Endothelial cell of umbilical vein (primary cell): ENCODE measurements at regions not wholly inside any gene's neighbourhood (a gene's known extent, or its start where the extent isn't known, plus 50 kb on each side); places are given as distances from the start of the nearest gene placed in this dataset.

Source experiments
- BruUV-seq: library from RNA; stranded (reverse); fragments of 400-500 nt; replicated peaks from 2 replicates; lab custom pipeline; 2021; lab: Mats Ljungman, UMichigan
- CTCF ChIA-PET: fragments of 300-600, 350-600 bp; sonication (Branson Sonifier 250); formaldehyde crosslinking; loops from one replicate; lab custom pipeline; 2021; ENCODE audit warnings: antibody characterized with exemption, inconsistent platforms; lab: Charles Lee
- POLR2A ChIA-PET: fragments of 300-600, 350-600 bp; sonication (Branson Sonifier 250); formaldehyde crosslinking; loops from one replicate; lab custom pipeline; 2021; ENCODE audit warnings: antibody characterized with exemption, inconsistent platforms; lab: Charles Lee
- DNase-seq: peaks from one replicate; pipeline ENCODE4 v3.0.0-alpha.2; 2011; ENCODE audit warnings: low read depth, low spot score
- FAIRE-seq: peaks from 2 replicates; lab custom pipeline; 2011; peaks lifted over from hg19 to GRCh38; lab: Jason Lieb, UNC
- H2AFZ ChIP-seq: 2 replicates; pipeline ENCODE4 v1.6.0; 2012; ENCODE audit warnings: low read depth, low read length, control low read depth, inconsistent platforms
- H3K27ac ChIP-seq: 2 replicates; pipeline ENCODE4 v1.5.1; 2011; ENCODE audit warnings: low read depth, mild to moderate bottlenecking, control low read depth, low read length, moderate library complexity; ENCODE audit not compliant: insufficient read depth
- H3K27me3 ChIP-seq, 2 experiments: 2 replicates each; pipeline versions ENCODE4 v1.6.0 to v1.6.1; 2011; ENCODE audit warnings: low read length in 2 of 2, mixed read lengths in 1 of 2; ENCODE audit not compliant: control insufficient read depth in 2 of 2, insufficient read depth in 2 of 2
- H3K36me3 ChIP-seq, 2 experiments: 2 replicates in 1 of 2; 3 replicates in 1 of 2; pipeline ENCODE4 v1.5.1; 2011; ENCODE audit warnings: low read length in 2 of 2, mild to moderate bottlenecking in 1 of 2, moderate library complexity in 1 of 2; ENCODE audit not compliant: control insufficient read depth in 2 of 2, insufficient read depth in 2 of 2; ENCODE audit errors: extremely low read depth in 1 of 2
- H3K4me1 ChIP-seq: 3 replicates; pipeline ENCODE4 v1.5.1; 2011; ENCODE audit warnings: mild to moderate bottlenecking, low read length; ENCODE audit not compliant: control insufficient read depth, insufficient read depth; ENCODE audit errors: extremely low read depth
- H3K4me2 ChIP-seq: 2 replicates; pipeline ENCODE4 v1.6.1; 2011; ENCODE audit warnings: low read length, control low read depth, mixed read lengths; ENCODE audit not compliant: insufficient read depth
- H3K4me3 ChIP-seq, 3 experiments: fragments of 200-600 bp in 1 of 3; sonication (generic), shearing (Covaris generic) in 1 of 3; replicated peaks in 1 of 3; 2 replicates each; pipeline ENCODE4 v1.5.1; 2011 to 2016; ENCODE audit warnings: control low read depth in 3 of 3, low read length in 3 of 3, mild to moderate bottlenecking in 2 of 3, inconsistent platforms in 1 of 3, low read depth in 1 of 3, moderate library complexity in 1 of 3; ENCODE audit not compliant: insufficient read depth in 1 of 3
- H3K79me2 ChIP-seq: 2 replicates; pipeline ENCODE4 v1.6.0; 2012; ENCODE audit warnings: low read length, inconsistent platforms; ENCODE audit not compliant: control insufficient read depth, insufficient read depth
- H3K9ac ChIP-seq: replicated peaks from 2 replicates; pipeline ENCODE3; 2011; ENCODE audit warnings: low read length, control low read depth; ENCODE audit not compliant: insufficient read depth; ENCODE audit errors: extremely low read depth
- H3K9me1 ChIP-seq: replicated peaks from 3 replicates; pipeline ENCODE4 v1.6.0; 2011; ENCODE audit warnings: mild to moderate bottlenecking, low read length; ENCODE audit not compliant: control insufficient read depth, insufficient read depth; ENCODE audit errors: extremely low read depth
- H3K9me3 ChIP-seq: replicated peaks from 2 replicates; pipeline ENCODE4 v1.5.1; 2012; ENCODE audit warnings: low read length, inconsistent platforms; ENCODE audit not compliant: control insufficient read depth, insufficient read depth
- H4K20me1 ChIP-seq: replicated peaks from 2 replicates; pipeline ENCODE3; 2011; ENCODE audit warnings: mild to moderate bottlenecking, low read length; ENCODE audit not compliant: control insufficient read depth, insufficient read depth; ENCODE audit errors: extremely low read depth
- EZH2 ChIP-seq: IDR thresholded peaks from 2 replicates; pipeline ENCODE4 v1.6.1; 2012; ENCODE audit warnings: borderline replicate concordance, low read depth, mild to moderate bottlenecking, moderate library complexity, low read length, inconsistent platforms; ENCODE audit not compliant: severe bottlenecking
- FOS ChIP-seq: IDR thresholded peaks from 2 replicates; pipeline ENCODE4 v1.6.1; 2011; ENCODE audit warnings: mild to moderate bottlenecking, low read length, moderate library complexity, borderline replicate concordance; ENCODE audit not compliant: insufficient read depth
- JUN ChIP-seq: IDR thresholded peaks from 2 replicates; pipeline ENCODE4 v1.6.1; 2011; ENCODE audit warnings: borderline replicate concordance, low read depth; ENCODE audit not compliant: insufficient read length, insufficient read depth
- MAX ChIP-seq: IDR thresholded peaks from 2 replicates; pipeline ENCODE4 v1.6.1; 2011; ENCODE audit not compliant: insufficient read depth, insufficient read length
- MYC ChIP-seq: IDR thresholded peaks from one replicate; pipeline ENCODE4 v1.6.1; 2011; ENCODE audit warnings: mild to moderate bottlenecking, low read depth, low read length
- POLR2A ChIP-seq: IDR thresholded peaks from 2 replicates; pipeline ENCODE4 v1.6.1; 2012; ENCODE audit warnings: low read depth, mild to moderate bottlenecking, control low read depth, low read length
- POLR2AphosphoS5 ChIP-seq: IDR thresholded peaks from 2 replicates; pipeline ENCODE4 v1.6.1; 2012; ENCODE audit warnings: low read depth, mild to moderate bottlenecking, control low read depth, low read length, moderate library complexity; ENCODE audit not compliant: insufficient read depth
- dilution Hi-C: fragments of 300-500 bp; cut with MboI; formaldehyde crosslinking; loops from one replicate; pipeline ENCODE4 v1.15.0; 2019; ENCODE audit warnings: low sequenced_read_pairs; ENCODE audit not compliant: extremely low pct_ligation_motif_present
- intact Hi-C: fragments of 100-400 bp; cut with micrococcal nuclease; formaldehyde crosslinking; loops from one replicate; pipeline ENCODE4 v1.10.0; 2022
- TF ChIP-seq, protein P1 (sequence below), 2 donors: IDR thresholded peaks; 1 replicate in 1 of 2; 2 replicates in 1 of 2; pipeline ENCODE4 v1.5.1; 2011; ENCODE audit warnings: low read length in 2 of 2, mild to moderate bottlenecking in 2 of 2, moderate library complexity in 2 of 2, control low read depth in 1 of 2, inconsistent platforms in 1 of 2, low read depth in 1 of 2; ENCODE audit not compliant: insufficient read depth in 1 of 2; ENCODE audit errors: extremely low read depth in 1 of 2

GRCh38 chr7:84508606-84509005, 314.0 kb upstream of the SEMA3A start:
- no peak overlapping the region for H3K4me3 ChIP-seq
- no peaks in the 10 kb centered on the region for H4K20me1 ChIP-seq
- intact Hi-C loops (no loop called here), dilution Hi-C loops (no loop called here)
- no peaks in the 10 kb centered on the region for H3K27me3 ChIP-seq
- no peak overlapping the region for H2AFZ ChIP-seq
- TF ChIP-seq POLR2AphosphoS5 (no peak), MAX (no peak), POLR2A (no peak), MYC (no peak), EZH2 (no peak)
- TF ChIP-seq, protein P1, sequence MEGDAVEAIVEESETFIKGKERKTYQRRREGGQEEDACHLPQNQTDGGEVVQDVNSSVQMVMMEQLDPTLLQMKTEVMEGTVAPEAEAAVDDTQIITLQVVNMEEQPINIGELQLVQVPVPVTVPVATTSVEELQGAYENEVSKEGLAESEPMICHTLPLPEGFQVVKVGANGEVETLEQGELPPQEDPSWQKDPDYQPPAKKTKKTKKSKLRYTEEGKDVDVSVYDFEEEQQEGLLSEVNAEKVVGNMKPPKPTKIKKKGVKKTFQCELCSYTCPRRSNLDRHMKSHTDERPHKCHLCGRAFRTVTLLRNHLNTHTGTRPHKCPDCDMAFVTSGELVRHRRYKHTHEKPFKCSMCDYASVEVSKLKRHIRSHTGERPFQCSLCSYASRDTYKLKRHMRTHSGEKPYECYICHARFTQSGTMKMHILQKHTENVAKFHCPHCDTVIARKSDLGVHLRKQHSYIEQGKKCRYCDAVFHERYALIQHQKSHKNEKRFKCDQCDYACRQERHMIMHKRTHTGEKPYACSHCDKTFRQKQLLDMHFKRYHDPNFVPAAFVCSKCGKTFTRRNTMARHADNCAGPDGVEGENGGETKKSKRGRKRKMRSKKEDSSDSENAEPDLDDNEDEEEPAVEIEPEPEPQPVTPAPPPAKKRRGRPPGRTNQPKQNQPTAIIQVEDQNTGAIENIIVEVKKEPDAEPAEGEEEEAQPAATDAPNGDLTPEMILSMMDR (IDR thresholded peaks at IDR 0.05; ENCODE audit: extremely low read depth in 1 of 2, insufficient read depth in 1 of 2, low read depth in 1 of 2, low read length in 2 of 2) = no peak
- ChIA-PET POLR2A (no interaction called here), CTCF (no interaction called here)
- H3K4me2 ChIP-seq = no peak overlapping the region
- no peaks in the 10 kb centered on the region for H3K4me1 ChIP-seq
- FAIRE-seq (no peak), DNase-seq (no peak)
- H3K9ac ChIP-seq = no peak overlapping the region
- no peaks in the 10 kb centered on the region for H3K9me3 ChIP-seq
- H3K79me2 ChIP-seq = no peaks in the 10 kb centered on the region
- H3K27ac ChIP-seq = no peak overlapping the region
- H3K36me3 ChIP-seq = no peaks in the 10 kb centered on the region
- no TSS peak for BruUV-seq
- H3K9me1 ChIP-seq = no peaks in the 10 kb centered on the region

- Histone ChIP-seq H3K27me3 (no peaks in the 10 kb centered on the region), H3K4me2 (no peak overlapping the region), H3K9me3 (no peaks in the 10 kb centered on the region), H3K9ac (no peak overlapping the region), H2AFZ (no peak overlapping the region), H3K27ac (no peak overlapping the region), H4K20me1 (no peaks in the 10 kb centered on the region), H3K79me2 (no peaks in the 10 kb centered on the region), H3K4me3 (no peak overlapping the region), H3K9me1 (no peaks in the 10 kb centered on the region), H3K36me3 (no peaks in the 10 kb centered on the region), H3K4me1 (no peaks in the 10 kb centered on the region)
- DNase-seq = no peak
- intact Hi-C loops (no loop called here), dilution Hi-C loops (no loop called here)
- no TSS peak for BruUV-seq
- FAIRE-seq = no peak
- ChIA-PET POLR2A (no interaction called here), CTCF (no interaction called here)
- TF ChIP-seq EZH2 = no peak
- TF ChIP-seq POLR2AphosphoS5 = no peak
- TF ChIP-seq MAX = no peak
- TF ChIP-seq POLR2A = no peak
- TF ChIP-seq JUN = no peak
- TF ChIP-seq FOS = no peak
- TF ChIP-seq MYC = no peak
- TF ChIP-seq, protein P1 (IDR thresholded peaks at IDR 0.05; ENCODE audit: extremely low read depth in 1 of 2, insufficient read depth in 1 of 2, low read depth in 1 of 2, low read length in 2 of 2) = no peak
Measured at GRCh38 chr7:84507529-84507928, 312.9 kb upstream of the SEMA3A start.
